BJ (cell line): ENCODE measurements at regions not wholly inside any gene's neighbourhood (a gene's known extent, or its start where the extent isn't known, plus 50 kb on each side); places are given as distances from the start of the nearest gene placed in this dataset.

Experiments
- CTCF ChIA-PET: fragments of 350-600 bp; formaldehyde crosslinking; extraction: SDS; loops from one replicate; lab custom pipeline; 2021; ENCODE audit warnings: antibody characterized with exemption, inconsistent platforms; lab: Yijun Ruan, JAX
- POLR2A ChIA-PET: fragments of 300-600 bp; sonication (Branson Sonifier 250); formaldehyde crosslinking; extraction: SDS; loops from one replicate; lab custom pipeline; 2021; ENCODE audit warnings: antibody characterized with exemption; lab: Charles Lee
- DNase-seq: peaks from one replicate; pipeline ENCODE4 v3.0.0-alpha.2; 2011; ENCODE audit warnings: low read depth
- H3K27me3 ChIP-seq: 2 replicates; pipeline ENCODE4 v1.6.0; 2011; ENCODE audit warnings: low read length; ENCODE audit not compliant: control insufficient read depth, insufficient read depth
- H3K36me3 ChIP-seq: 2 replicates; pipeline ENCODE4 v1.5.1; 2011; ENCODE audit warnings: low read length; ENCODE audit not compliant: control insufficient read depth, insufficient read depth
- H3K4me3 ChIP-seq: 2 replicates; pipeline ENCODE4 v1.5.1; 2011; ENCODE audit warnings: low read depth, mild to moderate bottlenecking, control low read depth, low read length
- CTCF ChIP-seq: IDR thresholded peaks from 2 replicates; pipeline ENCODE4 v1.5.1; 2011; ENCODE audit warnings: low read depth, mild to moderate bottlenecking, control low read depth, inconsistent platforms, low read length, moderate library complexity; ENCODE audit not compliant: insufficient read depth

- TF ChIP-seq CTCF, result no peak
- H3K4me3 ChIP-seq, result no peak overlapping the region
- ChIA-PET CTCF (no interaction called here), POLR2A (no interaction called here)
- H3K36me3 ChIP-seq, result no peaks in the 10 kb centered on the region
- H3K27me3 ChIP-seq, result no peaks in the 10 kb centered on the region
- DNase-seq, result no peak
Observed at GRCh38 chr3:182385356-182385755, 407.9 kb upstream of the ATP11B start.

- DNase-seq, result no peak
- no peak for TF ChIP-seq CTCF
- Histone ChIP-seq H3K27me3 (no peaks in the 10 kb centered on the region), H3K36me3 (no peaks in the 10 kb centered on the region), H3K4me3 (no peak overlapping the region)
- CTCF ChIA-PET, result no interaction called here
- POLR2A ChIA-PET, result no interaction called here
Observed at GRCh38 chr3:182388506-182388905, 404.8 kb upstream of the ATP11B start.

GRCh38 chr3:182389071-182389815 lies 404.1 kb upstream of the ATP11B start:
- POLR2A ChIA-PET, result no interaction called here
- no peak for DNase-seq
- Histone ChIP-seq H3K36me3 (no peaks in the 10 kb centered on the region), H3K4me3 (no peak overlapping the region), H3K27me3 (no peaks in the 10 kb centered on the region)
- CTCF ChIA-PET, result no interaction called here
- no peak for TF ChIP-seq CTCF

- Histone ChIP-seq H3K4me3 (no peak overlapping the region), H3K36me3 (no peaks in the 10 kb centered on the region), H3K27me3 (no peaks in the 10 kb centered on the region)
- ChIA-PET CTCF (no interaction called here), POLR2A (no interaction called here)
- no peak for TF ChIP-seq CTCF
- no peak for DNase-seq
Observed at GRCh38 chr3:182390421-182390820, 402.9 kb upstream of the ATP11B start.

- Histone ChIP-seq H3K36me3 (no peaks in the 10 kb centered on the region), H3K27me3 (no peaks in the 10 kb centered on the region), H3K4me3 (no peak overlapping the region)
- DNase-seq, result no peak
- POLR2A ChIA-PET, result no interaction called here
- CTCF ChIA-PET, result no interaction called here
- TF ChIP-seq CTCF, result no peak
Observed at GRCh38 chr3:182392182-182392937, 400.9 kb upstream of the ATP11B start.
